Mucosa of descending colon (tissue), 3 donors: ENCODE measurements at regions not wholly inside any gene's neighbourhood (a gene's known extent, or its start where the extent isn't known, plus 50 kb on each side); places are given as distances from the start of the nearest gene placed in this dataset.

Source experiments
- ATAC-seq: fragments of 200-7000 bp; cut with Tn5 transposase; one replicate; pipeline ENCODE4 v1.9.1; 2020; ENCODE audit warnings: mild to moderate bottlenecking, moderate library complexity
- DNase-seq, 3 donors: peaks; one replicate each; pipeline ENCODE4 v3.0.0-alpha.2; 2020
- H3K36me3 ChIP-seq: fragments of 200-600 bp; one replicate; pipeline ENCODE4 v1.8.0; 2021; ENCODE audit warnings: low read depth, mild to moderate bottlenecking
- H3K4me1 ChIP-seq: fragments of 200-600 bp; one replicate; pipeline ENCODE4 v1.8.0; 2021; ENCODE audit warnings: low read depth, mild to moderate bottlenecking
- H3K4me3 ChIP-seq: fragments of 200-600 bp; one replicate; pipeline ENCODE4 v1.8.0; 2021; ENCODE audit warnings: mild to moderate bottlenecking
- H3K9me3 ChIP-seq: fragments of 200-600 bp; one replicate; pipeline ENCODE4 v1.8.0; 2021; ENCODE audit warnings: mild to moderate bottlenecking
- CTCF ChIP-seq: fragments of 200-600 bp; IDR thresholded peaks from one replicate; pipeline ENCODE4 v1.8.0; 2022; ENCODE audit warnings: antibody characterized with exemption, mild to moderate bottlenecking
- intact Hi-C, 2 donors: fragments of 100-400 bp; cut with DNase I in 1 of 2; cut with micrococcal nuclease in 1 of 2; formaldehyde crosslinking; loops; one replicate each; pipeline versions ENCODE4 v1.11.0 to v1.11.1; 2022; cut with DNase I, micrococcal nuclease
- donor health status: DM: no; HTN: no; CAD: no; lungs with moderate emphysema.
- donor health status: DM: no; HTN: no; CAD: no.
- donor health status: DM: no; HTN: yes; CAD: no.

DNA sequence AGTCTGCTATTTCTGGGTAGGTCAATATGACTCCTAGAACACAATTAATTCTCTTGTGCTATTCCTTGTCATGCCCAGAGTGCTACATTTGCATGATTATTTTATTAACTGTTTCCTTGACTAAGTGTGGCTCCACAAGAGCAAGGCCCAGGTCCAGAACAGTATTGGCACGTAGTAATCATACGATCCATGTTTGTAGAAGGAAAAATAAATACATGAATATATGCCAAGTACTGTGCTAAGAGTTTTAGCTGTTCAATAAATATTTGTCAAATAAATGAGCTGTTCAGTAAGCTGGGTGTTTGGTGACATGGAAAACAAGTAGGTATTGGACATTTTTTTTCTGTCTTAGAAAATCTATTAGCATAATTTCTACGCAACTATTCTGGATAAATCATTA is 995.9 kb downstream of the MAT2B start:
- Histone ChIP-seq H3K36me3 (no peaks in the 10 kb centered on the region), H3K4me1 (no peaks in the 10 kb centered on the region), H3K4me3 (no peak overlapping the region), H3K9me3 (no peaks in the 10 kb centered on the region)
- no peak for DNase-seq
- no peak for TF ChIP-seq CTCF
- ATAC-seq = no peak
- intact Hi-C loops = loop anchor here (5.0 to 10.0 kb wide), 4 partner anchors 487 to 939 kb away; no protein-coding TSS in a partner anchor

GRCh38 chr5:164504141-164504772 is 998.8 kb downstream of the MAT2B start:
- DNase-seq = peak in 1 of 3 donors; percentile 75
- no peaks in the 10 kb centered on the region for H3K36me3 ChIP-seq
- intact Hi-C loops = loop anchor here (5.0 to 10.0 kb wide), 4 partner anchors 489 to 942 kb away; no protein-coding TSS in a partner anchor
- peak; percentile 39 for TF ChIP-seq CTCF
- peak; percentile 40 for ATAC-seq
- H3K4me1 ChIP-seq = no peaks in the 10 kb centered on the region
- no peaks in the 10 kb centered on the region for H3K9me3 ChIP-seq
- H3K4me3 ChIP-seq = no peak overlapping the region

GRCh38 chr5:164505791-164506190 is 1000.4 kb downstream of the MAT2B start:
- TF ChIP-seq CTCF = no peak
- DNase-seq (no peak), ATAC-seq (no peak)
- H3K36me3 ChIP-seq = no peaks in the 10 kb centered on the region
- intact Hi-C loops = loop anchor here (10.0 kb wide), 3 partner anchors 491 to 941 kb away; no protein-coding TSS in a partner anchor
- no peaks in the 10 kb centered on the region for H3K9me3 ChIP-seq
- no peak overlapping the region for H3K4me3 ChIP-seq
- no peaks in the 10 kb centered on the region for H3K4me1 ChIP-seq

DNA sequence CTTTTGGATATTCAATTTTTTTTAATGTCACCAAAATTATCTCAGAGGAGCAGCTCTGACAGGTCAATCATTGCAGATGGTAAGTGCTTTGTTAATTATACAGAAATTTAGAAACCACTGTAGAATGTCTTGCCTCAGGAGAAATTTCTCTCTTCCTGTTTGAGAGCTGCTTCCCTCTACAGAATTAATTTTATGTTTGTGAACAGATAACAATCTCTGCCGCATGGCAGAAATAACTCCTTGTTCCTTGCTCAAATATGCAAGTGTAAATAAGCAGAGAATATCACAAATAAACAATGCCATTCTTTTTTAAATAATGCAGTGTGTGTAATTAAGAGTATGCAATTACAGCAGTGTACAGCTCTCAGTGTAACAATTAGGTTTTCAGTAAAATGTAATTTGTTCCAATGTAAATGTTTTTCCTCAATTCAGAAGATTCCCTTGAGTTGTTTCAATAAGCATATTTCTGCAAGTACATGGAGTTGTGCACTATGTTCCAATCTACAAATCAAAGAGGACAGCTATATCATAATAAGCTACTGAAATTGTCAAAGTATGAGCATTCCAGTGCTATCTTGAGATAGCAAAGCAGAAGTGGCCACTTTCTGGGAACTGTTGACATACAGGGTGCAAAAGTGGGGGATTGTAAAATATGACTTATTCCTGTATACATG is 1012.8 kb downstream of the MAT2B start:
- H3K4me1 ChIP-seq = no peaks in the 10 kb centered on the region
- no peak for ATAC-seq
- no peak for TF ChIP-seq CTCF
- no peak for DNase-seq
- no peaks in the 10 kb centered on the region for H3K36me3 ChIP-seq
- H3K4me3 ChIP-seq = no peak overlapping the region
- intact Hi-C loops = no loop called here
- no peaks in the 10 kb centered on the region for H3K9me3 ChIP-seq

- Histone ChIP-seq H3K4me1 (no peaks in the 10 kb centered on the region), H3K36me3 (no peaks in the 10 kb centered on the region), H3K9me3 (no peaks in the 10 kb centered on the region), H3K4me3 (no peak overlapping the region)
- ATAC-seq = no peak
- no peak for TF ChIP-seq CTCF
- DNase-seq = no peak
- intact Hi-C loops = no loop called here
These were observed 1013.3 kb downstream of the MAT2B start for GRCh38 chr5:164518741-164519080.
